Nucleus accumbens (tissue), 56 donors: ENCODE measurements at regions not wholly inside any gene's neighbourhood (a gene's known extent, or its start where the extent isn't known, plus 50 kb on each side); places are given as distances from the start of the nearest gene placed in this dataset.
"Not testable (repeated sequence)": the region's sequence is repeated elsewhere in the genome, so short reads cannot be mapped to it uniquely, and the experiment has no call there.

ENCODE experiments used
- DNase-seq, 56 donors: peaks; one replicate each; lab custom pipeline; 2025; lab: John Stamatoyannopoulos, UW

DNA sequence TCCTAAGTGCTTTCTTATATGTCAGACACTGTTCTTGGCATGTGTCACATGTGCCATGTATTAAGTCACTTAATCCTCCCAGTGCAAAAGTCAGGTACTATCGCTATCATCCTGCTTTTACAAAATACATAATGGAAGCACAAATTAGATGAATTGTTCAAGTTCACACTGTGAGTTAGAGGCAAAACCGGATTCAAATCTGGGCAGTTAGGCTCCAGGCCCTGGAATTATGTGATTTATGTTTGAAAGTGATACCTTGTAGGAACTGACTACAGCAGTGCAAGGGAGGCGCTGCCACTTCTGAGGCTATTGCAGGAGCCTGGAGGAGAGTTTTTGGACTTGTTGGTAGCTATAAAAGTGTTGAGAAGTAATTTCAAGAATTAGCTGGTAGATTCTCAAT is 358.3 kb downstream of the HLX start:
- no peak for DNase-seq

DNA sequence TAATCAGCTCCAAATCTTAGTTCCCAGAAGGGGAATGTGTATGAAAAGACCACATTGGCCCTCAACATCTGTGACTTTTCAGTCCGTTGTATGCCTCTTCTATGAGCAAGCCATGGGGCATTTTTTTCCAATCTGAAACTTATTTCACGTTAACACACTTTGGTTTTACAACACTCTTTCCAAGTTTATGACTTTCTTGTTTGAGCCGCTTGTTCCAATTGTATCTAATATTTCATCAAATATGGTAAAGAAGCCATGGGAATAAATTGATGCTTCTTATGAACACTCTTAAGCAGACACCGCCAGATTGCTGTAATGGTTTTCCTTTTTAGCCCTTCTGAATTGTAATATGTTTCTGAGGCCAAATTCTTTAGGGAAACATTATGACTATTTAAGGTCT is 359.9 kb downstream of the HLX start:
- no peak for DNase-seq

DNA sequence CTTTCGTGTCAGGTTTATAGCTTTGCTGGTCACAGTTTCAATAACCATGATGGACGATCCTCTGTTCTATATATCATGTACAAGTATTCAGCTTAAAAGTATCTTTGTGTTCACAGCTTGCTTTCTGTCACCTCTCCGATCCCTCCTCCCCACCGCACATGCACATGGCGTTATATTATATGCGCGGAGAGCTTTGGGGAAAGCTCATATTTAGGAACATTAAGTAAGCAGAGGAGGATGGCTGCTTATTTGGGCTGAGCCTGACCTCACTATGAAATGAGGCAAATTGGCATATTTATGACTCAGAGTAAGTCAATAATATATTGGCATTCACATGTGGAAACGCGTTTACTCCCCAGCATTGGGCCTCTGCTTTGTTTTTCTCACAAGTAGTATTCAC is 360.5 kb downstream of the HLX start:
- no peak for DNase-seq

DNA sequence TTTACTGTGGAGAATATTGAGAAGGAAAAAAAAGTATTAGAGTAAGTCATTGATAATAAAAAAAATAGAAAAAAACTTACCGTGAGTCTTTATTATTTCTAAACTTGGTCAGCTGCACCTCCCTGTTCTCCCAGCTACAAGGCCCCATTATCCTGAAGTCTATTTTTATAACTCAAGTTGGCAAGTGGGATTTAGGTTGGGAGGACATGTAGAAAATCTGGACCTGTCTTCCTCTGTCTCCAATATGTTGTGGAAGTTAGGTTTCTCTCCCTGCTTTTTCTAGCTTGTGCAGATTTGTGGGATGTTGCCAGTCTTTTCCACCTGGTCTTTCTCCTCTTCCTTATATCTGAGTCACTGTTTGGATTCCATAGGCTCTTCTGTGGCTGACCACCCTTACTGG is 361.4 kb downstream of the HLX start:
- DNase-seq: no peak

DNA sequence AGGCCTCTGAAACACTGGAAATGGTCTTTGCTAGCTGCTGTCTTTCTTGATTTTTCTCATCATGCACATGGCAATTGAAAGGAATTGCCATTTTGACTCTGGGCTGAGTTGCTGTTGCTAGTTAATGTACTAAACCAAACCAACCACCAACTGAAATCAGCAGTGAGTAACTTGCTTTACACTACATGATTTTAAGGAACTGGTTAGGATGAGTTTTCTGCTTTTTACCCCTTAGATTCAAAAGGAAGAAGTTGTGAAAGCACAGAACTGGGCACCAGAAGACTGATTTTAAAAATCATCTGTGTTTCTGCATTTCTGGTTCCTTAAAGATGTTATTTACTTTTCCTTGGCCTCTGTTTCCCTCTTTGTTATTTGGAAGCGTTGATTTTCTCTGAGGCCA is 361.9 kb downstream of the HLX start:
- no peak for DNase-seq

DNA sequence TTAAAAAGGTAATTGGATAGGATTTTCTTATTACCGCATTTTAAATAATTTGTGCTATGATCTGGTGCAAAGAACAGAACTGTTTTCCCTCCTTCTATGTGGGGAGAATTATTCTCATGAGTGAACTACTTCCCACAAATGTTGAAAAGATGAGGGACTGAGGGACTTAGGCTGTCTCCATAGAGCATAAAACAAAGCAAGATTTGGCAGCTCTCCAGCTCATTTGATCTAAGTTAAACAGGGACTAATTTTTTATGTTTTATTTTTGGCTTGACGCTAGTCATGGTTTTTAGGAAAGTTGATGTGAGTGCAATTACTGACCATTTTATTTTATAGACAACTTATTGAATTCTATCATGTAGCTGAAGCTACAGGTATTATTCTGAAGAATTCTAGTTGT is 362.3 kb downstream of the HLX start:
- no peak for DNase-seq

DNA sequence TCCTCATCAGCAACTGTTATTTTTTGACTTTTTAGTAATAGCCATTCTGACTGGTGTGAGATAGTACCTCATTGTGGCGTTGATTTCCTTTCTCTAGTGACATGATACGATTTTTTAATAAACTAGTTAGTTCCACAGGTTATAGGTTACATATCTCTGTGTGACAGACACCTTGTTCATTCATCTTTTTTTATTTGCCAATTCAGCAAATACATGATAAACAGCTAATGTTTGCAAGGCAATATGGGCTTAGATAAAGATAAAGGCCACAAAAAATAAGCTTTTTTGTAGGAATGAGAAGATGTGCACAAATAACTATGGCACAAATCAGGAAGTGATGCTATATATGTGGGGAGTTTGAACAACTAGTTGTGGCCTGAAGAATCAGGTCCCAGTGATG is 366.8 kb downstream of the HLX start:
- DNase-seq: no peak

DNA sequence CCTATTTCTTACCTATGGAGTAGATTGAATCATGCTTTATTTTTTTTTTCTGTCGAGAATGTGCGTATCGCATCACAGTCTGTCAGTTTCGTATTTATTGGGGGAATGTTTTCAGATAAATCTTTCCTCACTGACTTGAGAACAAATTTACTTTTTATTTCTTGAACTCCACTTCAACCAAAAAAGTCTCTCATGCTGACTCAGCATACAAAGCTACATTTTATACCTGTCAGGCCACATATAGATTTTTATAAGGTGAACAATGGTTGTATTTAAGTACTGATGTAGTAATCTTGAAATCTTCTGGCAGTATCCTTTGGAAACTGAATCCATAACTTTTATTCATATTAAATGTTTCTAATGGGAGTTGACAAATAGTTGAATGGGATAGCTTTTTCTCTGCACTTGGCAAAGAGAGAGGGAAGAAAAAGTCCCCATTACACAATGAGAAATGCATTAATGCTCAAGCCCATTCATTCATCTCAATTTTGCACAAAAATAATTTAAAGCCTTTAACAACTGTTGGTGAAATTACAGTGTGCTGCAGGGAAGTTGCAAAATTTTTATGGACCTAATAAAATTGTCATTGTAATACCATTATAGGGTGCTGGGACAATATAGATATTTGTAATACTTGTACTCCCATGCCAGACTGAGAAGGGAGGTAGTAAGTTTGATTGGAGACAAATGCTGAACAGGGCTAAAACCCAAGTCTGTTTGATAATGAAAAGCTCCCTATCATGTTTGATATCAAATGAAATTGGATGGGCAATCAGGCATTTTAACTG is 367.6 kb downstream of the HLX start:
- DNase-seq: no peak

DNA sequence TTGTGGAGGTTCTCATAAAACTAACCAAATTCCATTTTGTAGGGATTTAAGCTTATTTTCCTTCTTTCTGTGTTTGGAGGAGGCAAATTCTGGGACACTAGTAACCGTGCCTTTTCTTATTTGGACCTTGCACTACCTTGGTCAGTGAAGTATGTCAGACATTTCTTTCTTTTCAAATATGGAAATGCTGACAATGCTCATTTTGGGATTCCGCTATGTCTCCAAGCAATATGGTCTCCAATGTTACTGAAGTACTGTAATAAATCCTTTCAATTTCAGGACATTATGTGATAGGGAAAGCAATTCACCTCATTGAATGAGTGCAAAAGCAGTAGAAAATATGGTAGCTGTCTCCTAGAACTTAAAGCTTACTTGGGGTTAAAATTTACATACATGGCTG is 372.3 kb downstream of the HLX start:
- DNase-seq: no peak

DNA sequence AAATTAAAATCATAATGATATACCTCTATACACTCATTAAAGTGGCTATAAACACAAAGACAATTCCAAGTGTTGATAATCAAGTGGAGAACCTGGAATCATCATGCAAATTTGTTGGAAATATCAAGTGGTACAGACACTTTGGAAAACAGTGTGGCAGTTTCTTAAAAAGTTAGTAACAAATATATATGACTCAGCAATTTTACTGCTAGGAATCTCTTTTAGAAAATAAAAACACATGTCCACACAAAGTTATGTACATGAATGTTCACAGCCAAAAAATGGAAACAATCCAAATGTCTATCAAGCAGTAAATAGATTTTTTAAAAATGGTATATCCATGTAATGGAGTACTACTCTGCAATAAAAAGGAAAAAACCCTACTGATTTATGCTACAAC is 375.6 kb downstream of the HLX start:
- no peak for DNase-seq

DNA sequence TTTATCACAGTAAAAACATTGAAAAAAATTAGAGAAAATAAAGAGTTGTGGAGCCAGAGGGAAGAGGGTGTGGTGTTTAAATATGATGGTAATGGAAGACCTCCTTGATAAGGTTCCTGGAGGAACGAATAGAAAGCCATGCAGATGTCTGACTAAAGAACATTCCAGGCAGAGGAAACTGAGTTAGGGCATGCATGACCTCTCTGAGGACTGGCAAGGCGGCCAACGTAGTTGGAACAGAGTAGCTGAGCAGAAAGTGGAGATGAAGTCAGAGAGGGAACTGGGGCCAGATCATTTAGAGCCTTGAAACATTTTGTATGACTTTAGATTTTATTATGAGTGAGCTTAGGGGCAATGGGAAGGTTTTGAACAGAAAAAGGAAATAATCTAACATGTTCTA is 377.5 kb downstream of the HLX start:
- DNase-seq: no peak

DNA sequence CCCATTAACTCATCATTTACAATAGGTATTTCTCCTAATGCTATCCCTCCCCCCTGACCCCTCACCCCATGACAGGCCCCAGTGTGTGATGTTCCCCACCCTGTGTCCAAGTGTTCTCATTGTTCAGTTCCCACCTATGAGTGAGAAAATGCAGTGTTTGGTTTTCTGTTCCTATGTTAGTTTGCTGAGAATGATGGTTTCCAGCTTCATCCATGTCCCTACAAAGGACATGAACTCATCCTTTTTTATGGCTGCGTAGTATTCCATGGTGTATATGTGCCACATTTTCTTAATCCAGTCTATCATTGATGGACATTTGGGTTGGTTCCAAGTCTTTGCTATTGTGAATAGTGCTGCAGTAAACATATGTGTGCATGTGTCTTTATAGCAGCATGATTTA is 378.3 kb downstream of the HLX start:
- not testable (repeated sequence) for DNase-seq

DNA sequence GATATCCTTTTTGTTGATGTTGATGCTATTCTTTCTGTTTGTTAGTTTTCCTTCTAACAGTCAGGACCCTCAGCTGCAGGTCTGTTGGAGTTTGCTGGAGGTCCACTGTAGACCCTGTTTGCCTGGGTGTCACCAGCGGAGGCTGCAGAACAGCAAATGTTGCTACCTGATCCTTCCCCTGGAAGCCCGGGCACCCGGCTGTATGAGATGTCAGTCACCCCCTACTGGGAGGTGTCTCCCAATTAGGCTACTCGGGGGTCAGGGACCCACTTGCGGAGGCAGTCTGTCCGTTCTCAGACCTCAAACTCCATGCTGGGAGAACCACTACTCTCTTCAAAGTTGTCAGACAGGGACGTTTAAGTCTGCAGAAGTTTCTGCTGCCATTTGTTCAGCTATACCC is 383.4 kb downstream of the HLX start:
- DNase-seq: not testable (repeated sequence)

DNA sequence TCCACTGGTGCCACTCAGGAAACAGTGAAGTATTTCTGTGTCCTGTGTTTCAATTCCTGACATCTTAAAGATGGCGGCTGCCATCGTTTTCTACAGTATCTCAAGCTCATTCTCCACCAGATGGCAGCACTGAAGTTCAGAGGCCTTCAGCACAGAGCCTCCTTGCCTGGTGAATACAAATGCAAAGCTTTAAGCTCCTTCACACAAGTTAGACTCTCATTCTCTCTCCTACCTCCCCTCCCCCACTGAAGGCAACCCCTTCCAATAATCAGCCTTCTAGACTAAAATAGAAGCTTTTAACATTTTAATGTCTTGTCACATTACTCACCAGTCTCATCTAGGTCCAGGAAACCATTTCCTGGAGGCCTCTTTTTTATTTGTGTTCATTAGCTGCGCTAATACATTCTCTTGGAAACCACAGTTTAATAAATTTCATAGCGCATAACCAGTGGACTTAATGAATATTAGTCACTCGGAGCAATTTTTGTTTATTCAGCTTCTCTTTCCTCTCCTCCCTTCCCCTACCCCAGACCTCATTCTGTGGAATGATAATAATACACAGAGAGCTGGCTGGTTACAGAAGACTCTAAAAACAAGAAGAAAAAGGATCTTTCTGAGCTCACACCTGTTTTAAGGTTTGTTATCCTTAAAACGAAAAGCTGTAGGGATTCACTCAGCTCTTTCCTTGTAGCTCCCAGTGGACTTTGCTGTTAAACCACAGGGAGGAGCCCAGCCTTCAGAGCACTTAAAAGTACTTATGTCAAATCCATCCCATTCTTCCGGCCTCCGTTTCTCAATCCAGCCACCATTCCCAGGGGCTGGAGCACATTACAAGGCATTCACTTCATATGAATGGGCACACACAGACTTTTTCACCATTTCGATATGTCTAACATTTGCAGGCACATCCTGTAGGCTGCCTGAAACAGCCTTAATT is 384.9 kb downstream of the HLX start:
- peak in 42 of 56 donors; percentile 0 to 73 (median 23) for DNase-seq

DNA sequence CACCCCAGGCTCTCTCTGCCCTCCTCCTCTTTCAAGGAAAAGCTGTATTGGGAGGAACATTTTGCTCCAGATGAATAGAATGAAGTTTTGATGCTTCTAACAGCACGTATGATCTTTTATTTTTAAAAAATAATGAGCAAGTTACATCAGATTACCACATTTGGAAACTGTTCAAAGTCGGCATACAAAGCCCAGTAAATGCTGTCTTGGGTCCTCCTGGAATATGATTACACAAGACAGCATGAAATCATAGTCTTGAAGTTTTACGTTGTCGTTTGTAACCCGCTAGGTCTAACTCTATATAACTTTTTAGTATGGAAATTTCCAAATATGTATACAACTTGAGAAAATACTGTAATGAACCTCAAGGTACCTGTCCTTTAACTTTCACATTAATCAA is 385.6 kb downstream of the HLX start:
- no peak for DNase-seq

DNA sequence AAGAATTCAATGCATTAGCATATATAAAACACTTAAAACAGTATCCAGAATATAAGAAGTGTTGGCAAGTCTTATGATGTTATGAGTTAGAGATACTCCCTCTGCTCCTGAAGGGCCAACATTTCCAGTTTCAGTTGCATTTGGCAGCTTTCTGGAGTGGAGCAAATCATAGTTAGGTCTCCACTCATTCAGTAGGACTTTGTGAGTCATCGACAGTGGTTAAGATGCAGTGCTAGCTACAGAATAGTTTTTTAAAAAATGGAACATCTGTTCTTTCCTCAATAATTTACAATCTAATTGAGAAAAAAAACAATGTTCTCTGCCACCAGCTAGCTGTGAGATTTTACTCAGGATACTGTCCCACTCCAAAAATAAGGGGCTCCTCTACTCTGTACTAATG is 389.1 kb downstream of the HLX start:
- no peak for DNase-seq

DNA sequence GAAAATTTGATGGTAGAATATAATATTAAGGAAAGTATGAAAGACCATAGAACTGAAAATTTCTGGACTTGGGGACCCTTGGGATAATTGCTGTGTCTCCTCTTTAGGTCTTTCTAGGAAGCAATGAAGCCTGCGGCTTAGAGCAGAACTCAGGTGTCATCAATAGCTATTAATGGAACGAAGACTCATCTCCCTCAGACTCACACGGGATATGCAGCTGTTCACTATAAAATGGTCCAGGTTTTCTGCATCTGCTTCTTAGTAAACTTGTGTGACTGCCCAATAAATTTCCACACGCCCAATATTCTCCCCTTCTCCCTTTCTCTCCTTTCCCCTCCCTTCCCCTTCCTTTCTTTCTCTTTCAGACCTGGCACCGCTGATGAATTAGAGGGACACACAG is 392.5 kb downstream of the HLX start:
- no peak for DNase-seq

DNA sequence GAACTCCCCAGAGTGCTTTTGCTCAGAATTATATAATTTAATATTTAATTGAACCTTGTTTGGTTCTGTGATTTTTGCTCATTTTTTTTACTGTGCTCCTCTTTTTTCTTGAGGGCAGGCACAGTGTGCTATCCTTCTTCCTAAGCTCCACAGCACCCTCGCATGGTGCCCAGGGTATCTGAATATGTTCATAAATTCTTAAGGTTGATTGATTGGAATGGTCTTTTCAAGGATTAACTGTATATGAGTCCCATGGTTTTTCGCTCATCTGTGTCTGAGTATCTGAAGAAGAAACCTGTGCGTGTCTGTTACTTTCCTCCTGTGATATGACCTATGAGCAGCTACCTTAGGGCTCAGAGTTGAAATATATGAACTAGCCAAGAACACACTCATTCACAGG is 393.7 kb downstream of the HLX start:
- no peak for DNase-seq

DNA sequence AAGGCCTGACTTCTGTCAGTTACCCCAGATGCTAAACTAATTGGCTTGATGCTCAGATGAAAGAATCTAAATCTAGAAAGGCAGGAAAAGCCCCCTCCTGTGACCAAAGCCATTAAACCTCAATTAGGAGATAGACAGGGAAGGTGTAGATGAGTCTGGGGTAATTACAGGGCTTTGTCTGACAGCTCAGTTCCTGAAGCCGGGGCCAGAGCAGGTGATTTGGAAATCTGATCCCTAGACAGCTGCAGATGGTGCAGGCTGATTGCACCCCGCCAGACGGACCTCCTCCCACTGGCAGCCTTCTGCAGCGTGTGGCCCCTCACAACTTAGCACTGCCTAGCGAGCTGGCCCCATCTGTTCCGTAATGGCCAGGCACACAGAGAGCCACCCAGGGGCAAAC is 395.1 kb downstream of the HLX start:
- DNase-seq: no peak

DNA sequence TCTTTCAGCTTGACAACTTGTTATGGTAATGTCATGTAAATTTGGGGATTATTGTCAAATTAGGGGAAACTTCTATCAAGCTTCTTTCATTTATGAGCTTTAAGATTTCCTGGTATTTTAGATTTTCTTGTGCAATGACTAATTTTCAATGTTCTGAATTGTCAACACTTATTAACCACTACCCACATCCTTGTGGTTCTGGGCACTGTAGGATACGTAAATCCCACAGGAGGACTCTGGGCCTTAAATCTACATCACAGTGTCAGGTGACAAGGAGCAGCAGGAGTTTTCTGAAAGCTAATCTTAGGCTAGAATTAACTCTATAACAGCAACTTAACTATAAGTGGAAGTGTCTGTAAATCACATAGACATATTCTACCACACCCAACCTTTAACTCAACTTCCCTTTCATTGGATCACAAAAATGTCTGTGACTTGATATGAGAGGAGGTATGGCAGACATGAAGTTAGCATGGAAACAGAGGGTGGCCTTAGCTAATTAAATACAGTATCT is 397.7 kb downstream of the HLX start:
- no peak for DNase-seq

DNA sequence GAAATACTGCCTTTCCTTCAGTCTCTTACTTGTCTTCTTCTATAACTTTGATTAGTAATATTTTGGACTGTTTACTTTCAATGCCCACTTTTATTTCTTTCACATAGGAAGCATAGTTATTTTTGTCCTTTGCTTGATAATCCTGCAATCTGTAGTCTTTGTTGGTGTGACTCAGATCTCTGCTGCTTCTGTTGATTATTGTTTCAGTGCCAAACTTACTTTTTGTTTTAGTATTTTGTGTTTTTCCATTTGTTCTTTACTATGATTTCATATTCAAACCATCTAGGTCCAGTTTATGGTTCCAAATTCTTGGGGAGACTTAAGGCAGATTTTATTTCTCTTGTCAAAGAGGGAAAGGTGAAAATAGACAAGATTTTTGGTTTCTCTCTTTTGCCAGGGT is 399.9 kb downstream of the HLX start:
- DNase-seq: no peak

DNA sequence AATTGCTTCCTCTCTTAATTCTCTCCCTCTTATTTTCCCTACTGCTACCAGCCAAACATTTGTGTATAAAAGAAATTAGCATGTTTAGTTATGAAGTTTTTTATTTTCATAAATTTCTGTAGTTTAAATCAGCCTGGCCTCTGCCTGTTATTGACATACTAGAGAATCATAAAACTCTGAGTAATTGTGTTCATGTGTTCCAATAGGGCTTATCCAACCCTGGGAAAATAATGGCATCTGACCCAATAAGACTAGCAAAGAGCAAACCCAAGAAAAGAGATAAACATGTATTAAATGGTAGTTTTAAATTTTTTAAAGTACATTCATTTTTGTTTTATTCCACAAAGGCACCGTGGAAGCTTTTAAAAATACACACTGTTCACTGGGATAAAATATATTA is 404.3 kb downstream of the HLX start:
- DNase-seq: no peak
